ENCODE measurements at regions not wholly inside any gene's neighbourhood (a gene's known extent, or its start where the extent isn't known, plus 50 kb on each side); places are given as distances from the start of the nearest gene placed in this dataset.
"Not testable (repeated sequence)": the region's sequence is repeated elsewhere in the genome, so short reads cannot be mapped to it uniquely, and the experiment has no call there.

DNA sequence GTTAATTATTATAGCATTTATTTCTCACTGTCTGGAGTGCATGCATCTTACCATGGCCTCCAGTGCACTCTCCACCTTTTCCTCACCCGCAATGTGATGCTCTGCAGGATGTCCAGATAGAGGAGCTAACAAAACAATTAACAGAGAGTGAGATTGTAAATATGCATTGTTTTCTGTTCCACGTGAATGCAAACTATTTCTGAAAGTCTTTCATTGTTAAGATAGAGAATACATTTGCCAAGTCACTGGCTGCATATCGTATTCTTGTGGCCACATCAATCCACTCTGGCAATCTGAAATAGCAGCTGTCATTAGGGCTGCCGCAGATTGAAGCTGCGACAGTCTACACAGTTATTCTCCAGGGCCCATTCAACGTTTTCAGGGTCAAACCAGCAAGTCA is 143.8 kb downstream of the DUSP10 start:
- DNase-seq, result no peak

DNA sequence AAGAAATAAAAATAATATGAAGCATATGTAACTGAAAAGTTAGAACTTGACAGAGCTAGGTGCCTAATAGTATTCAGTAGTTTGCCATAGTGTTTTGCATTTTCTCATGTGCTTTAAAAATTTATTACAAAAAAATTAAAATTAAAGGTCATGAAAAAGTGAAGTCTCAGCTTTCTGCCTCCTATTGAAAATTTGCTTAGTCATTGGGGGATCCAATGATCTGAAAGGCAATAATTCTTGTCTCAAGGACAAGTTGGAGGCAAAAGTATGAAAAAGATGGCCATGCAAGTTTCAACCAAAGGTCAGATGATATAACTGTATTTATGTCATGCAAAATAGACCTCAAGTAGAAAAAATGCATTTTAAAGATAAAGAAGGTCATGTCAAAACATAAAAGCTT is 140.7 kb downstream of the DUSP10 start:
- DNase-seq, result no peak

DNA sequence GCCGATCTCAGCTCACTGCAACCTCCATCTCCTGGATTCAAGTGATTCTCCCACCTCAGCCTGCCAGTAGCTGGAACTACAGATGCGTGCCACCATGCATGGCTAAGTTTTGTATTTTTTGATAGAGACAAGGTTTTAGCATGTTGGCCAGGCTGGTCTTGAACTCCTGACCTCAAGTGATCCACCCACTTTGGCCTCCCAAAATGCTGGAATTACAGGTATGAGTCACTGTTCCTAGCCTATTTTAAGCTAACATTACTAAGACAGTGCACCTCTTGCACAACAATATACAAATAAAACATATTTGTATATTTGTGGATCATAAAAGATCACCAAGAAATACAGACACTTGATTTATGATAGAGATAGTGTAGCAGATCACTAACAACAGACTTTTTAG is 139.1 kb downstream of the DUSP10 start:
- no peak for DNase-seq

DNA sequence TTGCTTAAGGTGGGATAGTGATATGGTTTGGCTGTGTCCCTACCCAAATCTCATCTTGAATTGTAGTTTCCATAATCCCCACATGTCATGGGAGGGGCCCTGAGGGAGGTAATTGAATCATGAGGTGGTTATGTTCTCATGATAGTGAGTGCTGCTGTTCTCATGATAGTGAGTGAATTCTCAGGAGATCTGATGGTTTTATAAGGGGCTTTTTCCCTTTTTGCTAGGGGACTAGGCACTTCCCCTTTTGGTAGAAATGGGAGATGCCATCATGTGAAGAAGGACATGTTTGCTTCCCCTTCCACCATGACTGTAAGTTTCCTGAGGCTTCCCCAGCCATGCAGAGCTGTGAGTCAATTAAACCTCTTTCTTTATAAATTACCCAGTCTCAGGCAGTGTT is 137.5 kb downstream of the DUSP10 start:
- DNase-seq, result not testable (repeated sequence)

GRCh38 chr1:221604948-221605347 is 136.9 kb downstream of the DUSP10 start:
- no peak for DNase-seq

- DNase-seq, result no peak
These were observed 136.3 kb downstream of the DUSP10 start for GRCh38 chr1:221605569-221605968.

- no peak for DNase-seq
These were observed 135.6 kb downstream of the DUSP10 start for GRCh38 chr1:221606256-221606655.

GRCh38 chr1:221608835-221609320 is 133.0 kb downstream of the DUSP10 start:
- DNase-seq, result no peak

- peak; percentile 19 for DNase-seq
These were observed 130.2 kb downstream of the DUSP10 start for GRCh38 chr1:221611656-221612046.

DNA sequence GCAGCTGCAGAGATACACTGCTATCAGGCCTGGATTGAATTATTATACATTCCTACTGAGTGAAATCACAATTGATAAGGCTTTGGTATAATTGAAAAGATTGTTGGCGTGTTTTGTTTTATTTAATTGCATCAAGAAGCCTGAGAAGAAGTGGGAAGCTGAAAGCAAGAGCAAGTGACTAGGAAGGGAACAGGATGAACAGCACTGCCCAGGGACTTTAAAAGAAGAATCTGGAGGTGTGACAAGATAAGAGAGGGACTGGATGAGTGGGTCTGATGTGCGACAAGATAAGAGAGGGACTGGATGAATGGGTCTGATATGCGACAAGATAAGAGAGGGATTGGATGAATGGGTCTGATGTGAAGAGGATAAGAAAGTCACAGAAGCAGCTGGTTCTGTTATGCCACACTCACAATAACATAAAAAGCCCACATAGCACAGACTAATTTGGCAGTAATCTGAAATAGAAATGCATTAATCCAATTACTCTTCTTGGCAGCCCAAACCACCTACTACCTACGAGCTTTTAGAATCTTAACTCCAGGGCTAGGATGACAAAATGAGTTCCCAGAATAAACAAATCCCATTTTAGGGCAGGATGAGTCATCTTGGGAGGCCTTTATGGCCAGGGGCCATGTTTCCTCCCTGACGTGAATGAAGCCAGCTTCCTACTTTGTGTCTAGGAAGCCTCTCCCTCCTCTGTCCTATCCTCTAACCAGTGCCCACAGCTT is 129.7 kb downstream of the DUSP10 start:
- DNase-seq, result no peak

GRCh38 chr1:221620437-221621384 is 121.2 kb downstream of the DUSP10 start:
- DNase-seq, result no peak

GRCh38 chr1:221621683-221622082 is 120.2 kb downstream of the DUSP10 start:
- no peak for DNase-seq

DNA sequence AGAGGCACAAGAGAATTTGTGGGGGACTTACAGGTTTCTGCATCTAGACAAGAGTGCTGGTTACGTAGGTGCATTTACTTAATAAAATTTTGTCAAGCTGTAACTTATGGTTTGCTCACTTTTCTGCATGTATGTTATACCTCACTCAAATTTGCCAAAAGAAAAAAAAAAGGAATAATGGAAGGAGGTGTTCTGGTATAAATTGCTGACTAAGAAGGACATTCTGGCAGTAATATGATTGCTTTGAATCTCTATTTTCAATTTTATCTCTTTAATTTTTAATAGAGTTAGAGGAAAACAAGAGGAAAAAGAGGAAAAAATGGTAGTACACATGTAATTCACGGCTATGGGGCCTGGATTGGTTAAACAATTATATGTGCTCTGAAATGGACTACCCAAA is 119.5 kb downstream of the DUSP10 start:
- DNase-seq, result no peak

DNA sequence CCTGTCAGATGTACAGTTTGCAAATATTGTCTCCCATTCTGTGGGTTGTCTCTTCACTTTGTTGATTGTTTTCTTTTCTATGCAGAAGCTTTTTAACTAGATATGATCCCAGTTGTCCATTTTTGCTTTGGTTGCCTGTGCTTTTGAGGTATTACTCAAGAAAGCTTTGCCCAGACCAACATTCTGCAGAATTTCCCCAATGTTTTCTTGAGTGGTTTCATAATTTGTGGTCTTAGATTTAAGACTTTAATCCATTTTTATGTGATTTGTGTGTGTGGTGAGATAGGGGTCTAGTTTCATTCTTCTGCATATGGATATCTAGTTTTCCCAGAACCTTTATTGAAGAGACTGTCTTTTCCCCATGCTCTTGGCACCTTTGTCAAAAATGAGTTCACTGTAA is 116.9 kb downstream of the DUSP10 start:
- DNase-seq, result no peak

GRCh38 chr1:221626041-221626440 is 115.8 kb downstream of the DUSP10 start:
- no peak for DNase-seq

- no peak for DNase-seq
These were observed 111.7 kb downstream of the DUSP10 start for GRCh38 chr1:221630236-221630635.

DNA sequence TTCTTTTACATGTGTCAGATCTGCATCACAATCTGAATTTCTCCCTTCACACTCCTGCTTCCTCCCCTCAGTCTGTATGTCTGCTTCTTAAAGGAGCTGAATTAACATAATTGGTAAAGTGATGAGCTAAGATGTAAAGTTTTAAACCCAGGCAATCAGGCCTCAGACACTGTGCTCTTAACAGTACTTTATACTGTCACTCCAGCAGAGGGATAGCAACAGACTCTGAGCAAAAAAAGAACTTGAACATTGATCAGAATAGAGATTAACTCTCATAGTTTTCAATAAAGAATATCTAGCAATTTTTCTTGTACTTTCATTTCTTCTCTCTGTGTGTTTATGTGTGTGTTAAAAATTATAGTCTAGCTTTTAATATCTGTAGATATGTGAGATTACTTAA is 110.3 kb downstream of the DUSP10 start:
- DNase-seq, result no peak

DNA sequence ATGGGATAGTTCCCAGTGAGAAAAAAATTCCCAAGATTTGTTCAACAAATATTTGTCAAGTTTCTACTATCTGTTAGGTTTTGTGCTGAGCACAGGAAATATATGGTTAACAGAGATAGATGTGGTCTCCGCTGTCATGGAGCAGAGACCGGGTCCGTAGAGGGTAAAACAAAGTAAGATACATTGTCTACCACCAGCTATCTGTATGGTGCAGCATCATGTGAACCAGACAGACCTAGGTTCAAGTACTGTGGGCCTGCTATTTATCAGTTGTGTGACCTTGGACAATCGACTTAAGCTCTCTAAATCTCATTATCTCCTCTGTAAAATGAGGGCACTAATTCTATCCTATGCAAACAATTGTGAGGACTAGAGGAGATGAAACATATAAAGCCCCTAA is 109.8 kb downstream of the DUSP10 start:
- no peak for DNase-seq

DNA sequence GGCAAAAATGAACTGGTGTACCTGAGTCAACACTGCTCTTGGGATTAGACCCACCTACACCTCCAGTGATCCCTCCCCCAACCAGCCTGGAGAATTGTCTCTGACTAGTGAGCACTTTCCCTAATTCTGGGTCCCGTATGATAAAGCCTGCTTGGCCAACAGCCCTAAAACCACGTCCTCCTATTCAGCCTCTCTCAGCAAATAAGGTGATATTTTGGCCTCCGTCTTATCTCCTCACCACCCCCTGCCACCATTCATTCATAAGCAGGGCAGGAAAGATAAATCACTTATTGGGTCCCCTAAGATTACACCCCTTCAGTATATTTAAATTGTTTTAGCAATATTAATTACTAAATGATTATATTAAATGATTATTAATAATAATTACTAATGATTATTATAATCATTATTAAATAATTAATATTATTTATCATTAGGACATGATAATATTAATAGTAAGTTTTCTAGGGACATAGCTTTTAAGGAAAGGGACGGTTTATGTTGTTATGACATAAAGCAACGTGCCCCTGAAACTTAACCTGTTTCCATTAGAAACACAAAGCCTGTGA is 108.0 kb downstream of the DUSP10 start:
- DNase-seq, result no peak

DNA sequence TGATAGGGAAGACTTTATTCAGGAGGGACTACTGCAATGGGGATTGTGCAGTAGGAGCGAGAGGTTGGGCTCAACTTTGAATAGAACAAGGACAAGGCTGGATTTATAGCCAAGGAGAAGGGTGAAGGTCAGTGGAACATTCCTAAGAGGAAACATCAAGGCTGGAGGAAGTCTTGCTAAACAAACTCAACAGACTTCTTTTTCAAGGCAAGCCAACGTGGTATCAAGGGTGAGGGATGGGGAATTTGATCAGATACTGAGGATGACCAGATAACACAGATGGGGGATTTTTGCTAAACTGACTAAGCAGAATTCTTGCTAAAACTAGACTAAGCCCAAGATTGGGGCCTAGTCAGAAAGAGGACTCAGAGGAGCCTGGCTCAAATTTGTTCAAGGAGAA is 107.3 kb downstream of the DUSP10 start:
- no peak for DNase-seq

- DNase-seq, result no peak
These were observed 106.6 kb downstream of the DUSP10 start for GRCh38 chr1:221635305-221635704.

DNA sequence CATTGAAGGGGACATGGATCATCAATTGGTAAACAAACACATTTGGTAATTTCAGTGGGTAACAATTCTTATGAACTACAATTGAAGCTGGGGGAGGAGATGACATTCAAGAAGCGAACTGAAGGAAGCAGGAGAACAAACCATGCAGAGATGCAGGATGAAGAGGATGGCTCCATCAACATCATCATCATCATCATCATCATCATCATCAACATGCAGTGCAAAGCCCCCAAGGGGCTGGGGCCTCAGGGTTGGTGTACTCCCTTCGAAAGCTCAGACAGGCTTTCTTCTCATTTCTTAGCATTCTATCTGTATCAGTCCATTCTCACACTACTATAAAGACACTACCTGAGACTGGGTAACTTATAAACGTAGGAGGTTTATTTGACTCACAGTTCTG is 105.8 kb downstream of the DUSP10 start:
- no peak for DNase-seq

- no peak for DNase-seq
These were observed 104.9 kb downstream of the DUSP10 start for GRCh38 chr1:221636967-221637366.

DNA sequence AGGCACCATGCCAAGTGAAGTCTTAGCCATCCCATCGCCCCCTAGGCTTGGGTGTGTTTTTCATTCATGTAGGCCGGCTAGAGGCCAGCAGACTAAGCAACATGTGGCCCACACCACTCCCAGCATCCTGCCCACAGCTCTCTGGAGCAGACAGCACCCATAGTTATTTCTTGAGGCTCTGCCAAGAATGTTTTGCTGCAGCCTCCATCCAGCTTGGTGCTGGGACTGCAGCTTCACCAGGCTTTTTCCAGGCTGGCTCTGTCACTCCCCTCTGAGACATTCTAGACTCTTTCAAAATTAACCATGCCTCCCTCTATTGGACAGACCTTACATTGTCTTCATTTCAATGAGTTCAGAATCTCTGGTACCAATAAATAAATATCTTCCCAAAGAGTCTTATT is 104.2 kb downstream of the DUSP10 start:
- DNase-seq, result no peak

Measured in DMS79 (cell line).